GM12864 (cell line): ENCODE measurements at regions not wholly inside any gene's neighbourhood (a gene's known extent, or its start where the extent isn't known, plus 50 kb on each side); places are given as distances from the start of the nearest gene placed in this dataset.

ENCODE experiments used
- DNase-seq: peaks from one replicate; pipeline ENCODE4 v3.0.0-alpha.2; 2011; ENCODE audit warnings: low read depth
- H3K4me3 ChIP-seq: 2 replicates; pipeline ENCODE4 v1.5.1; 2011; ENCODE audit warnings: mild to moderate bottlenecking, low read depth, low read length, control low read depth
- CTCF ChIP-seq: IDR thresholded peaks from 2 replicates; pipeline ENCODE4 v1.5.1; 2011; ENCODE audit warnings: low read depth, mild to moderate bottlenecking, moderate library complexity, low read length, control low read depth, inconsistent platforms; ENCODE audit errors: missing control alignments

GRCh38 chr10:15444105-15445005, 73.3 kb upstream of the FAM171A1 start:
- no peak overlapping the region for H3K4me3 ChIP-seq
- TF ChIP-seq CTCF, result no peak
- no peak for DNase-seq

DNA sequence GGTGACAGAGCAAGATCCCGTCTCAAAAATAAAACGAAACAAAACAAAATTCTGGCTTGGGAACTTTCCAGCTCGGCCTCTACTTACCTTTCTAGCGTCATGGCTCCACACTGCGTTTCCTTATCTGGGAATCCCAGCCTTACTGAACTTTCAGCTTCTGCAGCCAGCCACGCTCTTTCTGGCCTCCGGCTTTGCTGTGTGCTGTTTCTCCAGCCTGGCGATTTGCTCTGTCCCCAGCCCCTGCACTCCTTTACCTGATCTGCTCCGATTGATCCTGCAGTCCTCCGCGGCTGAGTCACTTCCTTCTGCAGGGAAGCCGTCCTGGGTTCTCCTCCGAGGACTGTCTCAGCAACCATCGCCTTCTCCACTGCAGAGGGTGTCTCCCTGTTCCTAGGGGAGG, 71.0 kb upstream of the FAM171A1 start:
- TF ChIP-seq CTCF, result no peak
- DNase-seq, result no peak
- H3K4me3 ChIP-seq, result no peak overlapping the region

- DNase-seq, result no peak
- no peak overlapping the region for H3K4me3 ChIP-seq
- no peak for TF ChIP-seq CTCF
Measured at GRCh38 chr10:15440204-15440711, 69.2 kb upstream of the FAM171A1 start.

- no peak for TF ChIP-seq CTCF
- no peak overlapping the region for H3K4me3 ChIP-seq
- DNase-seq, result no peak
Measured at GRCh38 chr10:15439341-15439842, 68.3 kb upstream of the FAM171A1 start.

GRCh38 chr10:15436696-15437095, 65.6 kb upstream of the FAM171A1 start:
- DNase-seq, result no peak
- no peak overlapping the region for H3K4me3 ChIP-seq
- no peak for TF ChIP-seq CTCF

DNA sequence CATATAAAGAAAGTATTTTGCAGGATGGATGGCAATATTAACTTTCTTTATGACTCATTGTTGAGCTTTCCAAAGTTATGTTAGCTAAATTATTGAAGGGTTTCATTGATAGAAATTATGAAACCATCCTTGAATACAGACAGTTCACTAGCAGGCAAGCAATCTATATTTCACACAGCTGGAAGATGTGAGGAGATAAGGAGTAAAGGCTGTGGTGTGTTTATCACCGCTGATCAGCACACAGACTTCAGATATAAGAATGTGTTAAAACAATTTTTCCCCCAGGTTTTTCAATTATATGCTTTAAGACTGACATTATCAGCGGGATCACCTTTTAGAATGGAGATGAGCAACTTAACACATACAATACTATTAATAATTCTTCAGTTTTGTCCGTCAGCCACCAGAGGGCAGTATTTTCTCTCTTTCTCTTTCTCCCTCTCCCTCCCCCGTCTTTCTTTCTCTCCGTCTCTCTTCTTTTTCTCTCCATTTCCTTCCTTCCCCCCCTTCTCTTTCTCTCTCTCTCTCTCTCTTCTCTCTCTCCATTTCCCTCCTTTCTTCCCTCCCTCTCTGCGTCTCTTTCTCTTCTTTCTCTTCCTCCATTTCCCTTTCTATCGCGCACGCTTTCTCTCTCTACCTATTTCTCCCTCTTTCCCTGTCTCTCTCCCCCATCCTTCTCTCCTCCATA, 62.9 kb upstream of the FAM171A1 start:
- TF ChIP-seq CTCF, result peak; percentile 71
- H3K4me3 ChIP-seq, result no peak overlapping the region; the same call in 1 of the 2 replicates
- DNase-seq, result peak; percentile 5
